ENCODE measurements at regions not wholly inside any gene's neighbourhood (a gene's known extent, or its start where the extent isn't known, plus 50 kb on each side); places are given as distances from the start of the nearest gene placed in this dataset.
"Not testable (repeated sequence)": the region's sequence is repeated elsewhere in the genome, so short reads cannot be mapped to it uniquely, and the experiment has no call there.

GRCh38 chr5:97570242-97570641 is 387.2 kb upstream of the RIOK2 start:
- TF ChIP-seq L3MBTL2 (conservative IDR thresholded peaks at IDR 0.05) (no peak), FOXK2 (IDR thresholded peaks at IDR 0.05) (no peak), HDGF (IDR thresholded peaks at IDR 0.05; ENCODE audit: borderline replicate concordance) (no peak), ARNT (IDR thresholded peaks at IDR 0.05) (no peak), SUZ12 (IDR thresholded peaks at IDR 0.05) (no peak)
- POLR2A ChIA-PET, result no interaction called here
- no peak for DNase-seq (ENCODE audit: extremely low spot score)
- CTCF ChIA-PET, result no interaction called here

- TF ChIP-seq LEF1 (IDR thresholded peaks at IDR 0.05; ENCODE audit: borderline replicate concordance) (no peak), FOXM1 (IDR thresholded peaks at IDR 0.05; ENCODE audit: borderline replicate concordance) (no peak), PKNOX1 (IDR thresholded peaks at IDR 0.05) (no peak), FOXA1 (IDR thresholded peaks at IDR 0.05) (no peak), HDGF (IDR thresholded peaks at IDR 0.05; ENCODE audit: borderline replicate concordance) (no peak), ARNT (IDR thresholded peaks at IDR 0.05) (no peak), BHLHE40 (IDR thresholded peaks at IDR 0.05; ENCODE audit: borderline replicate concordance) (no peak), ELF4 (IDR thresholded peaks at IDR 0.05) (no peak)
- CTCF ChIA-PET, result no interaction called here
- POLR2A ChIA-PET, result no interaction called here
These were observed 392.3 kb upstream of the RIOK2 start for GRCh38 chr5:97575322-97575721.

GRCh38 chr5:97576956-97577355 is 393.9 kb upstream of the RIOK2 start:
- CTCF ChIA-PET, result interaction anchor here (1.2 kb wide), 1 partner anchor 43 kb away, joined by 3 read pairs; no protein-coding TSS in a partner anchor
- POLR2A ChIA-PET, result no interaction called here
- no peak for TF ChIP-seq ZNF384 (IDR thresholded peaks at IDR 0.05)
- TF ChIP-seq HDGF (IDR thresholded peaks at IDR 0.05; ENCODE audit: borderline replicate concordance), result no peak
- no peak for TF ChIP-seq LEF1 (IDR thresholded peaks at IDR 0.05; ENCODE audit: borderline replicate concordance)
- TF ChIP-seq FOXK2 (IDR thresholded peaks at IDR 0.05), result no peak
- TF ChIP-seq CTBP1 (IDR thresholded peaks at IDR 0.05; ENCODE audit: borderline replicate concordance), result no peak
- TF ChIP-seq NFRKB (IDR thresholded peaks at IDR 0.05), result no peak
- TF ChIP-seq TARDBP (IDR thresholded peaks at IDR 0.05), result no peak
- TF ChIP-seq L3MBTL2 (conservative IDR thresholded peaks at IDR 0.05), result no peak
- no peak for TF ChIP-seq SUZ12 (IDR thresholded peaks at IDR 0.05)
- no peak for TF ChIP-seq ARNT (IDR thresholded peaks at IDR 0.05)
- no peak for TF ChIP-seq SP1 (IDR thresholded peaks at IDR 0.05)
- TF ChIP-seq FOXA1 (IDR thresholded peaks at IDR 0.05), result no peak
- no peak for TF ChIP-seq BHLHE40 (IDR thresholded peaks at IDR 0.05; ENCODE audit: borderline replicate concordance)
- no peak for TF ChIP-seq PKNOX1 (IDR thresholded peaks at IDR 0.05)
- TF ChIP-seq ELF4 (IDR thresholded peaks at IDR 0.05), result no peak
- no peak for DNase-seq (ENCODE audit: extremely low spot score)

More at GRCh38 chr5:97575322-97575721, 392.3 kb upstream of the RIOK2 start:
- no peak for DNase-seq (ENCODE audit: extremely low spot score)

GRCh38 chr5:97579977-97580376 is 396.9 kb upstream of the RIOK2 start:
- DNase-seq (ENCODE audit: extremely low spot score); CTCF ChIA-PET; POLR2A ChIA-PET: not testable (repeated sequence)

- no peak for TF ChIP-seq L3MBTL2 (conservative IDR thresholded peaks at IDR 0.05)
- no peak for TF ChIP-seq TARDBP (IDR thresholded peaks at IDR 0.05)
- no peak for TF ChIP-seq PKNOX1 (IDR thresholded peaks at IDR 0.05)
- TF ChIP-seq NFRKB (IDR thresholded peaks at IDR 0.05), result no peak
- TF ChIP-seq FOXM1 (IDR thresholded peaks at IDR 0.05; ENCODE audit: borderline replicate concordance), result no peak
- TF ChIP-seq HDGF (IDR thresholded peaks at IDR 0.05; ENCODE audit: borderline replicate concordance), result no peak
- TF ChIP-seq BHLHE40 (IDR thresholded peaks at IDR 0.05; ENCODE audit: borderline replicate concordance), result no peak
- no peak for TF ChIP-seq SP1 (IDR thresholded peaks at IDR 0.05)
- TF ChIP-seq FOXA1 (IDR thresholded peaks at IDR 0.05), result no peak
- TF ChIP-seq ZNF384 (IDR thresholded peaks at IDR 0.05), result no peak
- no peak for TF ChIP-seq FOXK2 (IDR thresholded peaks at IDR 0.05)
- TF ChIP-seq LEF1 (IDR thresholded peaks at IDR 0.05; ENCODE audit: borderline replicate concordance), result no peak
- TF ChIP-seq ARNT (IDR thresholded peaks at IDR 0.05), result no peak
- DNase-seq (ENCODE audit: extremely low spot score), result no peak
- ChIA-PET POLR2A (no interaction called here), CTCF (no interaction called here)
These were observed 397.7 kb upstream of the RIOK2 start for GRCh38 chr5:97580746-97581145.

- DNase-seq (ENCODE audit: extremely low spot score), result no peak
- TF ChIP-seq BHLHE40 (IDR thresholded peaks at IDR 0.05; ENCODE audit: borderline replicate concordance) (no peak), SP1 (IDR thresholded peaks at IDR 0.05) (no peak), NFRKB (IDR thresholded peaks at IDR 0.05) (no peak), SUZ12 (IDR thresholded peaks at IDR 0.05) (no peak), TARDBP (IDR thresholded peaks at IDR 0.05) (no peak), CTBP1 (IDR thresholded peaks at IDR 0.05; ENCODE audit: borderline replicate concordance) (no peak)
- ChIA-PET CTCF (no interaction called here), POLR2A (no interaction called here)
These were observed 408.7 kb upstream of the RIOK2 start for GRCh38 chr5:97591781-97592180.

GRCh38 chr5:97600486-97600885 is 417.4 kb upstream of the RIOK2 start:
- CTCF ChIA-PET, result no interaction called here
- POLR2A ChIA-PET, result no interaction called here
- TF ChIP-seq NFRKB (IDR thresholded peaks at IDR 0.05) (no peak), ARNT (IDR thresholded peaks at IDR 0.05) (no peak), ZNF384 (IDR thresholded peaks at IDR 0.05) (no peak), BHLHE40 (IDR thresholded peaks at IDR 0.05; ENCODE audit: borderline replicate concordance) (no peak), L3MBTL2 (conservative IDR thresholded peaks at IDR 0.05) (no peak), FOXA1 (IDR thresholded peaks at IDR 0.05) (no peak), SUZ12 (IDR thresholded peaks at IDR 0.05) (no peak), PKNOX1 (IDR thresholded peaks at IDR 0.05) (no peak), FOXM1 (IDR thresholded peaks at IDR 0.05; ENCODE audit: borderline replicate concordance) (no peak), SP1 (IDR thresholded peaks at IDR 0.05) (no peak), CTBP1 (IDR thresholded peaks at IDR 0.05; ENCODE audit: borderline replicate concordance) (no peak), HDGF (IDR thresholded peaks at IDR 0.05; ENCODE audit: borderline replicate concordance) (no peak), TARDBP (IDR thresholded peaks at IDR 0.05) (no peak), ELF4 (IDR thresholded peaks at IDR 0.05) (no peak), FOXK2 (IDR thresholded peaks at IDR 0.05) (no peak), LEF1 (IDR thresholded peaks at IDR 0.05; ENCODE audit: borderline replicate concordance) (no peak)
- no peak for DNase-seq (ENCODE audit: extremely low spot score)
